PC-9 (cell line): ENCODE measurements at regions not wholly inside any gene's neighbourhood (a gene's known extent, or its start where the extent isn't known, plus 50 kb on each side); places are given as distances from the start of the nearest gene placed in this dataset.

Source experiments
- BruUV-seq: library from RNA; stranded (reverse); fragments of 400-500 nt; replicated peaks from 2 replicates; lab custom pipeline; 2021; lab: Mats Ljungman, UMichigan
- CTCF ChIA-PET: fragments of 300-600 bp; sonication (Branson Sonifier 250); formaldehyde crosslinking; loops from one replicate; lab custom pipeline; 2022; ENCODE audit warnings: antibody characterized with exemption; lab: Charles Lee
- POLR2A ChIA-PET: fragments of 300-600 bp; sonication (Branson Sonifier 250); formaldehyde crosslinking; loops from one replicate; lab custom pipeline; 2022; ENCODE audit warnings: antibody characterized with exemption; ENCODE audit not compliant: unreplicated experiment; lab: Charles Lee
- DNase-seq, 2 experiments: peaks; one replicate each; pipeline versions ENCODE4 v3.0.0 to v3.0.0-alpha.2; 2015 to 2022; ENCODE audit warnings: mixed read lengths in 1 of 2
- H2AFZ ChIP-seq: fragments of 200-600 bp; sonication (generic); 2 replicates; pipeline ENCODE4 v1.8.1; 2017; ENCODE audit warnings: antibody characterized with exemption
- H3F3A ChIP-seq: fragments of 200-600 bp; sonication (generic); 2 replicates; pipeline ENCODE4 v1.8.1; 2017; ENCODE audit warnings: antibody characterized with exemption, mild to moderate bottlenecking, low read depth; ENCODE audit not compliant: insufficient read depth
- H3K27ac ChIP-seq: fragments of 200-600 bp; sonication (generic); 2 replicates; pipeline ENCODE4 v1.6.1; 2016; ENCODE audit warnings: mixed run types
- H3K27me3 ChIP-seq: fragments of 200-600 bp; sonication (generic); 2 replicates; pipeline ENCODE4 v1.6.1; 2016; ENCODE audit warnings: low read depth, mixed run types; ENCODE audit not compliant: insufficient read depth
- H3K36me3 ChIP-seq: fragments of 200-600 bp; sonication (generic); 2 replicates; pipeline ENCODE4 v1.6.1; 2016; ENCODE audit warnings: low read depth, mixed run types
- H3K4me1 ChIP-seq: fragments of 200-600 bp; sonication (generic); replicated peaks from 2 replicates; pipeline ENCODE4 v1.6.1; 2016; ENCODE audit warnings: mixed run types; ENCODE audit not compliant: insufficient read depth
- H3K4me2 ChIP-seq: fragments of 200-600 bp; sonication (generic); 2 replicates; pipeline ENCODE4 v1.6.1; 2017; ENCODE audit warnings: mixed run types
- H3K4me3 ChIP-seq: fragments of 200-600 bp; sonication (generic); 2 replicates; pipeline ENCODE4 v1.6.1; 2016; ENCODE audit warnings: mixed run types
- H3K79me2 ChIP-seq: fragments of 200-600 bp; sonication (generic); 2 replicates; pipeline ENCODE4 v1.6.1; 2017; ENCODE audit warnings: low read depth, mixed run types
- H3K9me2 ChIP-seq: fragments of 200-600 bp; sonication (generic); 2 replicates; pipeline ENCODE4 v1.8.1; 2017; ENCODE audit warnings: mild to moderate bottlenecking; ENCODE audit not compliant: insufficient read depth
- H3K9me3 ChIP-seq: fragments of 200-600 bp; sonication (generic); 2 replicates; pipeline ENCODE4 v1.8.1; 2016; ENCODE audit warnings: low read depth; ENCODE audit not compliant: insufficient read depth
- H4K20me1 ChIP-seq: fragments of 200-600 bp; sonication (generic); 2 replicates; pipeline ENCODE4 v1.8.1; 2017; ENCODE audit not compliant: insufficient read depth
- EZH2 ChIP-seq: fragments of 200-600 bp; sonication (generic); IDR thresholded peaks from 2 replicates; pipeline ENCODE4 v1.8.0; 2017; ENCODE audit warnings: antibody characterized with exemption, low read depth
- intact Hi-C: fragments of 100-400 bp; cut with micrococcal nuclease; formaldehyde crosslinking; loops from one replicate; pipeline ENCODE4 v1.10.0; 2022; ENCODE audit not compliant: unreplicated experiment
- TF ChIP-seq, protein P1 (sequence below): fragments of 200-600 bp; sonication (generic); conservative IDR thresholded peaks from 2 replicates; pipeline ENCODE4 v1.6.1; 2017; ENCODE audit warnings: mixed run types, antibody characterized with exemption, mild to moderate bottlenecking, moderate library complexity

DNA sequence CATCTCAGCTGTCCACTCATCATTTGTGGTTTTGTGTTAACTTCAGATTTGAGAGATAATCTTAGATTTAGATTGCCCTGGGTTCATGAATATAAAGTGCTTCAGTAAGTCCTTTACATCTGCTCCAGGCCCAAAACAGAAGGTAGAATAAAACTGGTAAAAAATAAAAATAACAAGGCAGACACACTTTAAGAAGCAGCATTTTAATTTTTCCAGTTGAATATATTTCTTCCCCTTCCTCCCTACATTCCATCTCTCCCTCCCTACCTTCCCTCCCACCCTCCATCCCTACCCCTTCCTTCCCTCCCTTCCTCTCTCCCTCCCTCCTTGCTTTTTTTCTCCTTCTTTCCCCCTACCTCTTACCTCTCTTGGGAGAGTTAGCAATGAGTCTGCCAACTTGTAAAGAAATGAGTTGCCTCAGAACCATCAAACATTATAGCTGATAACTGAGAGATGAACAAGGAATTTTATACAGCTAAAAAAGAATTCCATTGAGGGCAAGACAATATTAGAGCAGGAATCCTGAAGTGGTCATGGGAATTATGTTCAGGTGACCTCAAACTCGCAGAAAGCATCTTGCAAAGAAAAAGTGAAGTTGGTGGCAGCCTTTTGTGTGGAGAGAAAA, 145.0 kb upstream of the SOX4 start:
- Histone ChIP-seq H3K9me3 (no peaks in the 10 kb centered on the region), H3K36me3 (no peaks in the 10 kb centered on the region), H3K79me2 (no peaks in the 10 kb centered on the region), H3K4me2 (no peak overlapping the region), H3K4me1 (no peaks in the 10 kb centered on the region), H3K27ac (no peak overlapping the region), H3K9me2 (no peaks in the 10 kb centered on the region), H4K20me1 (no peaks in the 10 kb centered on the region), H3K4me3 (no peak overlapping the region), H3K27me3 (no peaks in the 10 kb centered on the region), H3F3A (no peaks in the 10 kb centered on the region), H2AFZ (no peak overlapping the region)
- no TSS peak for BruUV-seq
- DNase-seq, result no peak
- intact Hi-C loops, result no loop called here
- TF ChIP-seq, protein P1, sequence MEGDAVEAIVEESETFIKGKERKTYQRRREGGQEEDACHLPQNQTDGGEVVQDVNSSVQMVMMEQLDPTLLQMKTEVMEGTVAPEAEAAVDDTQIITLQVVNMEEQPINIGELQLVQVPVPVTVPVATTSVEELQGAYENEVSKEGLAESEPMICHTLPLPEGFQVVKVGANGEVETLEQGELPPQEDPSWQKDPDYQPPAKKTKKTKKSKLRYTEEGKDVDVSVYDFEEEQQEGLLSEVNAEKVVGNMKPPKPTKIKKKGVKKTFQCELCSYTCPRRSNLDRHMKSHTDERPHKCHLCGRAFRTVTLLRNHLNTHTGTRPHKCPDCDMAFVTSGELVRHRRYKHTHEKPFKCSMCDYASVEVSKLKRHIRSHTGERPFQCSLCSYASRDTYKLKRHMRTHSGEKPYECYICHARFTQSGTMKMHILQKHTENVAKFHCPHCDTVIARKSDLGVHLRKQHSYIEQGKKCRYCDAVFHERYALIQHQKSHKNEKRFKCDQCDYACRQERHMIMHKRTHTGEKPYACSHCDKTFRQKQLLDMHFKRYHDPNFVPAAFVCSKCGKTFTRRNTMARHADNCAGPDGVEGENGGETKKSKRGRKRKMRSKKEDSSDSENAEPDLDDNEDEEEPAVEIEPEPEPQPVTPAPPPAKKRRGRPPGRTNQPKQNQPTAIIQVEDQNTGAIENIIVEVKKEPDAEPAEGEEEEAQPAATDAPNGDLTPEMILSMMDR, result no peak
- no peak for TF ChIP-seq EZH2
- CTCF ChIA-PET, result no interaction called here
- POLR2A ChIA-PET, result no interaction called here

DNA sequence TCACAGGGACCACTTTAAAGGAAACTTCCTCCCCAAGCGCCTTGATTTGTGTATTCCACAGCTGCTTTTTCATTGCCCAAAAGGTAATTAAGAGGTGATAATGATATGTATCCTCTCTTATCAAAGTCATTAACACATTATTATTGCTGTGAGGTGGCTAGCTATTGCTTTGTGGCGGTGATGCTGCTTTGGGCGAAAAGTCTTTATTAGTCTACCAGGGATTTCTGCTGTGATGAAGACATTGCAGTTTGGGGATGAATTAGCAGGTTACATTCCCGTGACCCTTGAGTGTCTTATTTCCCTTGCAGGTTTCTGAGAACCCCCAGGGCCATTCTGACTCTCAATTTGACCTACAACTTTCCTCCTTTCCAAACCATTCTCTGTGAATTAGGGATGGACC, 143.4 kb upstream of the SOX4 start:
- H3K9me3 ChIP-seq, result no peaks in the 10 kb centered on the region
- no peaks in the 10 kb centered on the region for H3K36me3 ChIP-seq
- intact Hi-C loops, result no loop called here
- H3K4me1 ChIP-seq, result no peaks in the 10 kb centered on the region
- H2AFZ ChIP-seq, result no peak overlapping the region
- no peak overlapping the region for H3K4me3 ChIP-seq
- ChIA-PET CTCF (no interaction called here), POLR2A (no interaction called here)
- H3F3A ChIP-seq, result no peaks in the 10 kb centered on the region
- H3K27me3 ChIP-seq, result no peaks in the 10 kb centered on the region
- BruUV-seq, result no TSS peak
- TF ChIP-seq EZH2, result no peak
- TF ChIP-seq, protein P1, result no peak
- H3K4me2 ChIP-seq, result no peak overlapping the region
- no peaks in the 10 kb centered on the region for H3K79me2 ChIP-seq
- DNase-seq, result no peak
- H3K9me2 ChIP-seq, result no peaks in the 10 kb centered on the region
- no peak overlapping the region for H3K27ac ChIP-seq
- H4K20me1 ChIP-seq, result no peaks in the 10 kb centered on the region

DNA sequence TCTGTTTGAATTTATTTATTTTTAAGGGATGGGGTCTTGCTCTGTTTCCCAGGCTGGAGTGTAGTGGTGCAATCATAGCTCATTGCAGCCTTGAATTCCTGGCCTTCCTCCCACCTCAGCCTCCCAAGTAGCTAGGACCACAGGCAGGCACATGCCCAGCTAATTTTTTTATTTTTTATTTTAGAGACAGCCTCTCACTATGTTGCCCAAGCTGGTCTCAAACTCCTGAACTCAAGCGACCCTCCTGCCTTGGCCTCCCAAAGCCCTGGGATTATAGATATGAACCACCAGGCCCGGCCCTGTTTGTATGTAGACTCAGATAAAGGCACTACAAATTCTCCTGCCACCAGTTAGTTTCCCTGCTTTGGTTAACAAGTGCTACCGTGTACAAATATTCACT, 142.9 kb upstream of the SOX4 start:
- Histone ChIP-seq H4K20me1 (no peaks in the 10 kb centered on the region), H3K4me3 (no peak overlapping the region), H3K27me3 (no peaks in the 10 kb centered on the region), H3K36me3 (no peaks in the 10 kb centered on the region), H2AFZ (no peak overlapping the region), H3F3A (no peaks in the 10 kb centered on the region), H3K79me2 (no peaks in the 10 kb centered on the region), H3K4me1 (no peaks in the 10 kb centered on the region), H3K9me3 (no peaks in the 10 kb centered on the region), H3K27ac (no peak overlapping the region), H3K9me2 (no peaks in the 10 kb centered on the region), H3K4me2 (no peak overlapping the region)
- intact Hi-C loops, result no loop called here
- BruUV-seq, result no TSS peak
- DNase-seq, result no peak
- ChIA-PET CTCF (no interaction called here), POLR2A (no interaction called here)
- TF ChIP-seq EZH2, result no peak

DNA sequence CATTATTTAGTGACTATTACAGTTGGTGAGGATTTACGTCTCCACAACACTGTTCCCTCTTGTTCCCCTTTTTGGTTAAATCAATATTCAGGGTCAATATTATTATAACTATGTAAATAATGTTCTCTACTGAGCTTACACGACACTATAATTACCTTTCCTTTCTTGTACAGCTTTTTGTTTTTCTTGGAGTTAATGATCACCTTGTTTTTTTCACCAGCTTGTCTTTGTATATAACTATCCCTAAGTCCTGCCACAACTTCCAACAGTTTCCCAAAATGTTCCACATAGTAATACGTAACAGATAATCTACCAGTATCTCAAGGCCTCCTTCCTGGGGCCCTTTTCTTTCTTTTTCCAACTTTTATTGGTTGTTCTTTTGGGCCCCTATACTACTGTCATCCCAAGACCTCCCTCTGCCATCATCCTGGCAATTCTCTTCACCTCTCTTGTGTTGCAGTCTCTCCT, 142.0 kb upstream of the SOX4 start:
- H3K27ac ChIP-seq, result no peak overlapping the region
- no peak overlapping the region for H3K4me3 ChIP-seq
- no peak overlapping the region for H2AFZ ChIP-seq
- no peaks in the 10 kb centered on the region for H3K9me2 ChIP-seq
- DNase-seq, result no peak
- TF ChIP-seq, protein P1, result no peak
- TF ChIP-seq EZH2, result no peak
- H3K4me1 ChIP-seq, result no peaks in the 10 kb centered on the region
- no peaks in the 10 kb centered on the region for H3K27me3 ChIP-seq
- no peaks in the 10 kb centered on the region for H4K20me1 ChIP-seq
- no peaks in the 10 kb centered on the region for H3K79me2 ChIP-seq
- H3K9me3 ChIP-seq, result no peaks in the 10 kb centered on the region
- BruUV-seq, result no TSS peak
- no peaks in the 10 kb centered on the region for H3F3A ChIP-seq
- no peaks in the 10 kb centered on the region for H3K36me3 ChIP-seq
- intact Hi-C loops, result no loop called here
- no peak overlapping the region for H3K4me2 ChIP-seq
- CTCF ChIA-PET, result no interaction called here
- POLR2A ChIA-PET, result no interaction called here
